GM19328 (cell line): ENCODE measurements at regions not wholly inside any gene's neighbourhood (a gene's known extent, or its start where the extent isn't known, plus 50 kb on each side); places are given as distances from the start of the nearest gene placed in this dataset.

Experiments
- ATAC-seq: cut with Tn5 transposase; IDR thresholded peaks from one replicate; pipeline ENCODE4 v1.9.1; 2021; ENCODE audit warnings: mild to moderate bottlenecking, moderate library complexity; ENCODE audit not compliant: unreplicated experiment

DNA sequence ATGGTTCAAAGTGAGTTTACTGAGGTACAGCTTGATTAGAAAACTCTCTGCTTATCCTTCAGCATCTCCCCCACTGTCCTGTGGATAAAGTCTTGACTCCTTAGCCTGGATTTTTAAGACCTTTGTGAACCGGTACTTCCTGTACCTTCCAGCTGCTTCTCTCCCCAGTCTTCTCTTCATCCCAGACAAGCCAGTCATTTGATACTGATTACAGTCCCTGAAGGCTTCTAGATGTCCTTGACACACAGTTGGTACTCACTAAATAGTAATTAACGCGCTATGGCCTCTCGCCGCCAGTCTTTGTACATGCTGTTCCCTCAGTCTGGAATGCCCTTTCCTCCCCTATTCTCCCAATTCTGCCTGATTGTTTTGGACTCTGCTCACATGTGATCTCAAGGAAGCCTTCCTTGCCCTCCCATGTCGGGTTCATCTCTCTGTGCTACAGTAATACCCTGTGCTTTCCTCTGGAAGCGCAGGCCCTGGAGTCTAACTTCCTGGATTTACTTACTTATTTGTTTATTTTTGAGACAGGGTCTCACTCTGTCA is 50.6 kb upstream of the PTGR2 start:
- ATAC-seq, result no peak

DNA sequence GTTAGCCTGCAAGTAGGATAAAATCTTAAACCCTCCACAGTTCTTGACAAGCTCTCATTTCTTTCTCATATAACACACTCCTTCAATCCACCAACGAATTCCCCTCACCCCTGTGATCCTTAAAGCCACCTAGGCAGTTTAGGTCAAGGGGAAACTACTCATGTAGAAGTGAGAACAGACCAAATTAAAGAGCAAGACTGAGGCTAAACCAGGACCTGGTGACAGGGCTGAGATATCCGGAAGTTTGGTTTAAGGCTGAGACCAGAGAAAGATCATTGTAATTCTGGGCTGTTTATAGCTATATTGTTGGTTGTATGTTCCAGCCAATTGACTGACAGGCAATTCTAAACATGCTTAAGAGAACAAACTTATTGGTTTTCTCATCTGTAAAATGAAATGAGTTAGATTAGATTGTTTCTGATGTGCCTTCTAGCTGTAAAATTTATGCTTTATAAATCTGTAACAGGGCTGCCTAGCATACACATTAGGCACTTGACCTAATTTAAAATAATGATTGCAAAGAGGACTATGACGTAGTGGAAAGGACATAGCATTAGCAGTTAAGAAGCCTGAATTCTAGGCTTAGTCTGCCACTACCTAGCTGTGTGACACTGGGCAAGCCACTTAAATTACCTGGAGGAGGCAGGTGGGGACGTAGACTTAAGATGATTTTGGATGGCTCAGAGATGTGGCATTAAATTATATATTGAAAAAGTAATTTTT is 53.9 kb upstream of the PTGR2 start:
- ATAC-seq, result no peak

DNA sequence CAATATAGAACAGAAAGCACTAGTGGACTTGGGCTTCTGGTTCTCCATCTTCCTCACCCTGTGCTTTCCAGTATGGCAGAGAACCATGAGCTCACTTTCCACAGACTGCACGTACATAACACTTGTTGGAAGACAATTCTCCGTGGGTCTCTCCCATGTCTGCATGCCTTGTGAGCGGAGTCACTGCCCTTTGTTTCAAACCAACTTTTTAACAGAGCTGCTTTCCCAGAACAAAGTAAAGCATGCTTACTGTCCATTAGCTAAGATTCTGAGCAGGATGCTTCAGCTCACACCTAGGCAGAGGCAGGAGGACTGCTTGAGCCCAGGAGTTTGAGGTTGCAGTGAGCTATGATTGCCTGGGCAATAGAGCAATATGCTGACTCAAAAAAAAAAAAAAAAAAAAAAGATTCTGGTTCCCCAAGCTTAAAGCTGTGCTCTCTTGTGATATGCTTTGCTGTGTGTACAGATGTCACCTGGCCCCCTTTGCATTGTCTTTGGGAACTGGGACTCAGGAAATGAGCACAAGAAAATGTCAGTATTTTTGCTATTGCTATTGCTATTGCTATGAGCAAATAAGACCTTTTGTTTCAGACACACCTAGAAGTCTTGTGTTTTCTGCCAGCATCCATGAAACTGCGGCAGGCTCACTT is 54.6 kb upstream of the PTGR2 start:
- no peak for ATAC-seq

DNA sequence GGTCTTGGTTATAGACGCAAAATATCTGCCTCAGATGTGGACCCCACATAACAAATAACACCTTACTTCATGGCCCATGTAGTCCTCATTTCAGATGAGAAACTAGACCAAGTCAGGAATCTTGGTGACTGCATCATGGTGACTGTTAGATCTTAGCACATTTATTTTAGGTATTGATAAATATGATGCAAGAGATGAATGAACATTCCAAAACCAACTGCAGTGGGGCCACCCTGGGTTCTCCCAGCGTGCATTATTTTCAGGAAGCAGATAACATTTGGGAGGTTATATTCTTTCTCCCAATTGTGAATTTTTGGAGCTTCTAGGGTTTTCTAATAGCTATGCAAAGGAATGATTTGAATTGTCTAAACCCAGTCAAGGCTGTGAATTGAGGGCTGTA is 55.2 kb upstream of the PTGR2 start:
- ATAC-seq, result no peak

DNA sequence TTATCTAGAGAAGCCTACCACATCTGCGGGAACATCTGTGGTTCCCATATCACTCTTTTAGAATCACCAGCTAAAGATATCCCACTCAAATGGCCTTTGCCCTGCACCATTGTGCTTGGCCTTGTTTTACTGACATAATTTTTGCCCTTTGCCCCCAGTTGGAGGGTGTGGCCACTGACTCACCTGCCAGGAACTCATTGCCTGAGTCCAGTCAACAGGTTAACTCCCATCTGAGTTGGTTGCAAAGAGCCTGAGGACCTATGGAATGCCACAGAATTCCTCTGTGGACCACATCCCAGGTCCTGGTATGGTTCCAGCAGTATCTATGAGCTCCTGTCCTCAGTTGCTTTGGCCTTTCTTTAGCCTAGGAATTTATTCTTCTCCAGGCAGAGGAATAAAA is 55.7 kb upstream of the PTGR2 start:
- no peak for ATAC-seq

DNA sequence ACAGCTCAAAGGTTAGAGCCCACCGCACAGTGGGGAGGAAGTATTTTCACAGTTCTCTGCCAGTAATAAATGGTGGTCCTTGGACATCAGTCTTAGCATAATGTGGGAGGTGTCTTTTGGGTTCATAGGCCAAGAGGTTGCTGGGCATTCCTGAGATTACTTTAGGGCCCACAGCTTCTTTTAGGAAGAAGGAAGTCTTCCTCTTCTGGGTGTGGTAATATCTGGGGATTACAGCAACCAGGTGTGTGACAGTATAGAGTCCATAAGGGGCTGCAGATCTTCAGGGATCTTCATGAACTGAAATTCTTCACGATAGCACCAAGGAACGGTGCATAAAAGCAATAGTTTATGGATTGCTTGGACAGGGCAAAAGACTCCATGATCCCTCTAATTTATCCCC is 56.2 kb upstream of the PTGR2 start:
- no peak for ATAC-seq

DNA sequence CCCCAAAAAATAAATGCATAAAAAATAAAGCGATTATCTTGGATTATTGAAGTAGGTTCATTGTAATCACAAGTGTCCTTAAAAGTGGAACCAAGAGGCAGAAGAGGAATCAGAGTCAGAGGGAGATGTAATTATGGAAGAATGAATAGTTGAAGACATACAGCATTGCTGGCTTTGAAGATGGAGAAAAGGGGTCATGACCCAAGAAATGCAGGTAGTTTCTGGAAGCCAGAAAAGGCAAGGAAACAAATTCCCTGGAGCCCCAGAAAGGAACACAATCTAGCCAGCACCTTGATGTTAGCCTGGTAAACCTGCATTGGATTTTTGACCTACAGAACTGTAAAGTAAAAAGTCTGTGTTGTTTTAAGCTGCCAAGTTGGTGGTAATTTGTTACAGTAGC is 57.5 kb upstream of the PTGR2 start:
- no peak for ATAC-seq

DNA sequence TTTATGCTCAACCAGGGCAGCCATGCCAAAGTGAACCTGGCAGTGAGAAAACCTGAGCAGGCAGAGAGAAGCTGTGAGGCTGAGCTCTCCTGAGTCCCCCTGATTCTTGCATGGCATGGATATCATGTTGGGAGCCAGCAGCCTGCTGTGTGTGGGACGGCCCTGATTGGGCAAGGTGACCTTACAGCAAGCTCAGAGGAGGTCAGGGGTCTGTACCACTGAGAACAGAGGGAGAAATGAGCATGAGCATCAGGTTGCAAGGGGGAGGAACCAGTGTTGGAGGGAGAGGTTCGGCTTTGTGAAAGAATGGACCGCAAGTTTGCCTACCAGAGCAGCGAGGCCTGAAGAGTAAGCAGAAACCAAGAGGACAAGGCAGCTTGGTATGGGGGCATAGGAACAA is 59.1 kb upstream of the PTGR2 start:
- no peak for ATAC-seq

DNA sequence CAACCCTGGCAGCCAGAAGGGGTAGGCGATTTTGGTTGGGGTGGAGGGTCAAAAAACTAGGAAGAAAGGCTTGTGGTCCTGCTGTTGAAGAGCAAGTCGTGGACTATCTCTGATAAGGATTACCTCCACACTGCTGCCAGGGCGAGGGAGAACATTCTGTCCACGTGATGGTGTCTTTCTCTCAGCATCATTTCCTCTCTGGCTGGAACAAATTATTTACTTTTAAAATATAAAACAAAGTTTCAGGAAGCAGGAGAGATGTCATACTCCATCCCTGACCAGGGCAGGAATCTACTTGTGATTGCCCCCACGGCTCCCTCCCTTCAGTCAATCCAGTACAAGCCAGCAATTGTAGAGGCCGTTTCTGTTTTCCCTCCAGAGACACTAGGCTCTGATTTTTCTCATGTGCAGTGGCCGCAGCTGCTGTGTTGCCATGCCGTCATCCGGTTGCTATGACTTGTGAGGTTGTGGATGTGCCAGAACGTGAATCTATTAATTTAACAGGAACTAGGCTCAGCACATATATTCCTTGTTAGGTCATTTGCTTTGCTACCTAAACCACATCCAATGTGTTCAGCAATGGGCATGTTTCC is 61.5 kb upstream of the PTGR2 start:
- no peak for ATAC-seq

DNA sequence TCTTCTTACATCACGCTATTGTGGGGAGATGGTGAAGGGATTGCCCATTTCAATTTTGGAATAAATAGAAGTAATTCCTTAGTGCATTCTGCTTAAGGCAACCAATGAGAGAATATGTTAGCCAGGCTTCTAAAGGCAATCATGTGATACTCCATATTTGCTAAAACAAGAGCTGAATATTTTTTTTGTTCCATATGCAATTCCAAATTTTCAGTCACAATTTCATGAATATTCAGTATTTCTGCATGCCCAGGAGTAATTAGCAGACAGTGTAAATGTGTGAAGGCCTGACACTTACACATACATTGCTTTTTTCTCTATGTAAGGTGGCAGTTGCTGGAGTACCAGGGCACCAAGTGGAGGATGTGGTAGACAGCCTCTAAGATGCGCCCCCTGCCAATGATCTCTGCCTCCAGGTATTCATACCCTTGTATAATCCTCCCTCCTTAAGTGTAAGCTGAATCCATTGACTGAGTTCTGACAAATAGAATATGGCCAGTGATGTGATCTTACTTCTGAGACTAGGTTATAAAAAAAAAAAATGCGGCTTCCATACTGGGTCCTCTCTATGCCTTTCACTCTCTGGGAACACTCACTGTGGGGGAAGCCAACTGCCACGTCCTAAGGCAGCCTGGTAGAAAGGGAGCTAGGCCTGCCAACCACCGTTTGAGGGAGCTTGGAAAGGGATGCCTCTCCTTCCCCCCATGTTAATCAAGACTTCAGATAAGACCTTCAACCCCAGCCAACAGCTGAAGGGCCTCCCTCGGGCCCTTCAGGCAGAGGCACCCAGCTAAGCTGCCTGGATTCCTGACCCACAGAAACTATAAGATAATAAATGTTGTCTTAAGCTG is 62.7 kb upstream of the PTGR2 start:
- no peak for ATAC-seq

DNA sequence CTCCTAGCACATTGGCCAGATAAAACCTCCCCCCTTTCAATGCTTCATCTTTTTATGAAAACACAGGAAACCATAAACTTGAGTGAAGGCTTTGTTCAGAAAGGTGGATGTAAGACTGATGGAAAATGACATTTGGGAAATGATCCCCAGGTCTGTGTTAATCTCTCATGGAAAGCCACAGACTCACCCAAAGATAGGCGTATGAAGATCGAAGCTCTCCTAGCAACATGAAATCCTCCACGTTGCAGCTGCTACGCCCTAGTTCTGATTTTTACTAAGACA is 63.4 kb upstream of the PTGR2 start:
- no peak for ATAC-seq

DNA sequence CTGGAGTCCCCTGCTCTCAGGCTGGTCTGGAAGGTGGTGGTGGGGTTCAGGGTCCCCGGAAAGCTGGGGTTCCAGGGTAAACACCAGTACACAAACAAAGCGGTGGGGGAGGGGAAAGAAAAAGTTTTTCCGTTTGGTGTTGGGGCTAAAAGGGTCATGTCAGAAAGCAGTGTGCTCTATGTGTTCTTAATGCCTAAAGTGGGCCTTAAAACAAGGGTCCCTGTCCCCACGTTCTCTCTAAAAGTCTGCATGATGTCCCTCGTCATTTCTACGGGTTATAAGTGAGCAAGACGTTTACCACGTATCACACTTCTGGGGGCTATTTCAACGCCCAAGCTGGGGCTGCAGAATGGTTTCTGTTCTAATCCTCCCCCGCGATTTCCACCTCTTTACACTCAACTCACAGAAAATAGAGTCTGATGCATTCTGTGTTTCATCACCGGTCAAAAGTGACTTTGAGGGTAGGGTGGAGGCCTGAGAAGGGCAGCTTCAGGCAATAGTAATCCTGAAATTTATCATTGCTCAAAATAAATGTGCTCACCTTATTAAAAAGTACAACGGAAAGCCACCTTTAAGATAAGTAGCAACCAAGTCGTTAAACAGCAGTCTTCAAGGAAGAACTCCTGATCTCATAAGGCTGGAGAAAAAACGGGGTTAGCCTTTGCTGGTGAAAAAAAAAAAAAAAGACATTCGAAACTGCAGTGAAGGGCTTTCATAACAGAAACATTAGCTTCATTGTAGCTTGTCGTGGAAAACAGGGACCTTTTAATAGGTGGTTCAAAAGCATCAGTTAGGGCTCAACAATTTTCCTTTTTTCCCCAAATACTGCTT is 63.9 kb upstream of the PTGR2 start:
- ATAC-seq, result no peak

DNA sequence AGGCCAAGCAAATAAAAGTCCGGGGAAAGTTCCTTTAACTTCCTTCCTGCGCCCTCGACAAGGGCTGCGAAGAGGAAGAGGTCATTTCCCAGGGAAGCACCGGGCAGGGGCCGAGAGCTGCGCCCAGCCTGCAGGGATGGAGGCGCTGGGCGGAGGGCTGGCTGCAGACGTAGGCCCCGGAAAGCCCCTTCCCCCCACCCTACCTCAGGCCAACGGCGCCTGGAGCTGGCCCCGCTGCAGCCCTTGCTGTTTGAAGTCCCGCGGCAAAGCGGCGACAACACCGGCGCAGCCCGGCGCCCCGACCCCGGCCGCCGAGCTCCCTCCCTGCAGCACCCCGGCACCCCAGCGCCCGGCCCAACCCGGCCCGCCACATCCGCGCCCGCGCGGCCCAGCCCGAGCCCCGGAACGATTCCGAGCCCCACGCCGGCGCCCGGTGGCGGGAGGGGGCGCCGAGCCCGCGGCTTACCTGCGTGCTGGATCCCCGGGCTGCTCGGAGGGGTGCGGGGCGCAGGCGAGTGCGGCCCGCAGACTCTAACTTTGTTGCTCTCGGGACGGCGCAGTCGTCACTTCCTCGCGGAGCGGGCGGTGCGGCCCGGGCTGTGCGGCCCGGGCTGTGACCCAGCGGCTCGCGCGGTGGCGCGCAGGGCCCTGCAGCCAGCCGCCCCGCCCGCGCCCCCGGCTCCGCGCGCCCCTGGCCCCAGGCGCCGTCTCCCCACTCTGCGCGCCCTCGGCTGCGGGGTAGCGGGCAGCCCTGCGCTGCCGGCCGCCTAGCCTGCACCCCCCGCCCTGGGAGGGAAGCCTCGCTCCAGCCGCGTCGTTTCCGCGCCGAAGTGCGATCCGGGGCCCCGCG is 64.8 kb upstream of the PTGR2 start:
- ATAC-seq, result peak; percentile 55

DNA sequence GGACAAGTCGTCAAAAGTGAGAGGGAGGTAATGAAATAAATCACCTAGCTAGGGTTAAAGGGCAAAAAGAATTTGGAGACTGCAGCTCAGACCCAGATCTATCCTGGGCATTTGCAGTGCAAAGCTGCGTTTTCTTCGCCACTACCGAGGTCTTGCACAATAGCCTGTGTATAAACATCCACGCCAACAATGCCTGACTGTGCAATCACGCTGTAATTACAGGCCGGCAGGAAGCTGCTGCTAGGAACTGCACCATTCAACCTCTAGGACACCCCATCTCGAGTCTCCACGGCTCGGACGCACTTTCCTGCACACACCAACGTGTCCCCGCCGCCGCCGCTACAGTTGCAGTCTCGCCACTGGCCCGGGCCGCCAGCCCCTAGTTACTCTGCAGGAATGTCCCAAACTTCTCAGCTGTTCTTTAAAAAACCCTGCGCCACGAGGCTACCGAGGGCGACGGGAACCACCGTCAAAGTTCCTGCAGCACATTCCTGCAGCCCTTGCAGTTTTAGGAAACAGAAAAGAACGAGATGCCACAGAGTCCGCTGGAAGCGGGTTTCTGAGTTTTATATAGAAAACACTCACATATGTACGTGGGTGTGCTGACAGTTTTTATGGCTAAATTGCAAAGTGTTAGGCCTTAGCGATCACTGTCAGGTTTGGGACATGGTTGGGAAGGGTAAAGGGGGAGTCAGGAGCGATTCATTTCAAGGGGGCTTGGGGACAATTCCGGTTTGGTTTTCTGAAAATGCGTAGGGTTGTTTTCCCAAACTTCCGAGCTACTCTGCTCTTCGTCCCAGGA is 65.6 kb upstream of the PTGR2 start:
- ATAC-seq, result no peak

DNA sequence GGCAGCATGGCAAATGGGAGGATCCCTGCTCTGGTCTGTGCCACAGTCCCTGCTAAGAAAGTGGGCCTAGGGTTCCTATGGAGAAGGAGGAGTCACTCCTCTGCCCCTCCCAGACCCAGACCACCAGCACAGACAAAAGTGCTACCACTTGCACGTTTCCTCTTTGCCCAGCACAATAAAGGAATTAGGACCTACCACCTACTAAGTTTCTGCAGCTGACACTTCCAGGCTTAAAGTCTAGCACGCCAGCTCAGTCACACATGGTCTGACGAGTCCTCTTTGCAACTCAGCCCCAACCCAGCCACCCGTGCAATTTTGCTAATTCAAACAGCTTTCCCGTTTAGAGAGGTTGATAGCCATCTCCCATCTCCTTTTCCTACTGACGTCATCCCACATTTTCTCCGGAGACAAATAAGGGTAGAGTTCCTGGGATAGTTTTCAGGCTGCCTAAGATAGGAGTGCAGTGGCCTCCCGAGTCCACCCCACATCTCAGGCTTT is 66.2 kb upstream of the PTGR2 start:
- ATAC-seq, result no peak

DNA sequence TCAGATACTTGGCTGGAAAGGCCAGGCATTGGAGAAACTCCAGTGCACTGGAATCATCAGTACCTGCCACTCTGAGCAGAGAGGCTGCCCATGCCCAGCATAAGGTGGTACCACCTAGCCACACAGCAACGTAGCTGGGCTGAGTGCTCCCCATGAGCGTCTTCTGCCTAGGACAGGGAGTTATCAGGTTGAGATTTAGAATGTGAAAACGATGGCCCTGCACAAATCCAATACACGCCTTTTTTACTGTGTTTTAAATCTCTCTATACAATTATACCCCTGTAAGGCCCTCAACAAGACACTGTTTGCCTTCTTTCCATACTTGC is 66.7 kb upstream of the PTGR2 start:
- no peak for ATAC-seq

DNA sequence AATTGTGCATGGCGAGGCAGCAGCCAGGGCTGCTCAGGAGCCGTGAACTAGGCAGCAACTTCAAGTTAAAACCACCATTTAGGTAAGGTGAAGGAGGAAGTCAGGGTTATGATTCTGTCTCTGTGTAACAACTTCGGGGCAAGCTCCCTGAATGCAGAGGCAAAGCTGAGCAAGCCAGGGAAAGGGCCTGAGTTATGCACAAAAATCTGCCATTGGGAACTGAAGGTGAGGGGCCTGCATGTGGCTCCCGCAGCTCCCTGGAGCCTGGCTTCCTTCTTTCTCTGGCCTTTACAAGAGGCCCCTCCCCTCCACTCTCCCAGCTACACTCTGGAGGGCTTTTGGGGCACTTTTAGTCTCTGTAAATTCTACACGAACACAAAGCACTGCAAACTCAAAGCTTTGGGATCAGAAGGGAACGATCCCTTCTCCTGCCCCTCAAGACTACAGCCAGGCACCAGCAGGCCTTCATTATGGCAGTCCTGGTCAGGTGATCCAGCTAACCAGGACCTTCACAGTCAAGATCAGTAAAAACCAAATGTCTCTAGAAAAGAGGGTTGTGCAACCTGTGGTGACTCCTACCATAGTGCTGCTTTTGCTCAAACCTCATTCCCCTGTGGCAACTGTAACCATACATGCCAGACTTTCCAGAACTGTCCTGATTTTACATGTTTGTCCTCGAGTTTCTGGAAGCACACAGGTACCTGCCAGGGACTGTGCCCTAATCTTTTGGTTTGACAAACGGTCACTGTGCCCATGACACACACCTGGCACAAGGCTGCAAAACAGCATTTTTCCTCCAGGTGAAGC is 67.2 kb upstream of the PTGR2 start:
- ATAC-seq, result no peak

DNA sequence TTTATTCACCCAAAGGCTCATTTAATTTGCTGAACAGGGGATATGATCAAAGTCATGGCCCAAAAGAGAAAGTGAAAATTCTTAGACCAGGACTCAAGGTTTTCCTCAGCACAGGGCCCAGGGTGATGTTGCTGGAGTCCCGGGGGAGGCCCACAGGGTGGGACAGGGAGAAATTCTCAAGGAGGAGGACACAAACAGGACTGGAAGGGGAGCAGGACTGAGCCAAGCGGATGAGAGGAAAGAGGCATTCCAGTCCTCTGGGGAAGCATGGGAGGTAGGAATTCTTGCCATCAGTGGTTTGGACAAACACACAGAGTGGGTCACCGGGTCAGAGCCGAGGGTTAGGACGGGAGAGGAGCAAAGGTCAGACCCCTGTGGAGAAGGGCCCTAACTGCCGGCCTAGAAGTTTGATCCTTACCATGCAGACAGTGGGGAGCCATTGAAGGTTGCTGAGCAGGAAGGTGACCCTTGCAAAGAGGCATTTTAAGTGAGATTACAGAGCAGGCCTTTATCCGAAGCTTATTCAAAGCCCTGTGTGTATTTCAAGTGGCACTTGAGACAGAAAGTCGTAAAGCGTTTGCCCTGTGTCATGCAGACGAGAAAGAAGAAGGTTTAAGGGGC is 68.4 kb upstream of the PTGR2 start:
- ATAC-seq, result no peak
